WI38 (cell line): ENCODE measurements at regions not wholly inside any gene's neighbourhood (a gene's known extent, or its start where the extent isn't known, plus 50 kb on each side); places are given as distances from the start of the nearest gene placed in this dataset.

Experiments
- H3K4me3 ChIP-seq: 2 replicates; pipeline ENCODE4 v1.5.1; 2011; ENCODE audit warnings: low read depth, mild to moderate bottlenecking, control low read depth, low read length
- TF ChIP-seq, protein P1 (sequence below): IDR thresholded peaks from 2 replicates; pipeline ENCODE4 v1.5.1; 2012; ENCODE audit warnings: low read depth, mild to moderate bottlenecking, control low read depth, low read length

- TF ChIP-seq, protein P1, sequence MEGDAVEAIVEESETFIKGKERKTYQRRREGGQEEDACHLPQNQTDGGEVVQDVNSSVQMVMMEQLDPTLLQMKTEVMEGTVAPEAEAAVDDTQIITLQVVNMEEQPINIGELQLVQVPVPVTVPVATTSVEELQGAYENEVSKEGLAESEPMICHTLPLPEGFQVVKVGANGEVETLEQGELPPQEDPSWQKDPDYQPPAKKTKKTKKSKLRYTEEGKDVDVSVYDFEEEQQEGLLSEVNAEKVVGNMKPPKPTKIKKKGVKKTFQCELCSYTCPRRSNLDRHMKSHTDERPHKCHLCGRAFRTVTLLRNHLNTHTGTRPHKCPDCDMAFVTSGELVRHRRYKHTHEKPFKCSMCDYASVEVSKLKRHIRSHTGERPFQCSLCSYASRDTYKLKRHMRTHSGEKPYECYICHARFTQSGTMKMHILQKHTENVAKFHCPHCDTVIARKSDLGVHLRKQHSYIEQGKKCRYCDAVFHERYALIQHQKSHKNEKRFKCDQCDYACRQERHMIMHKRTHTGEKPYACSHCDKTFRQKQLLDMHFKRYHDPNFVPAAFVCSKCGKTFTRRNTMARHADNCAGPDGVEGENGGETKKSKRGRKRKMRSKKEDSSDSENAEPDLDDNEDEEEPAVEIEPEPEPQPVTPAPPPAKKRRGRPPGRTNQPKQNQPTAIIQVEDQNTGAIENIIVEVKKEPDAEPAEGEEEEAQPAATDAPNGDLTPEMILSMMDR, result no peak
- no peak overlapping the region for H3K4me3 ChIP-seq
Measured at GRCh38 chr13:75995966-75996365, 359.8 kb downstream of the LMO7 start.

DNA sequence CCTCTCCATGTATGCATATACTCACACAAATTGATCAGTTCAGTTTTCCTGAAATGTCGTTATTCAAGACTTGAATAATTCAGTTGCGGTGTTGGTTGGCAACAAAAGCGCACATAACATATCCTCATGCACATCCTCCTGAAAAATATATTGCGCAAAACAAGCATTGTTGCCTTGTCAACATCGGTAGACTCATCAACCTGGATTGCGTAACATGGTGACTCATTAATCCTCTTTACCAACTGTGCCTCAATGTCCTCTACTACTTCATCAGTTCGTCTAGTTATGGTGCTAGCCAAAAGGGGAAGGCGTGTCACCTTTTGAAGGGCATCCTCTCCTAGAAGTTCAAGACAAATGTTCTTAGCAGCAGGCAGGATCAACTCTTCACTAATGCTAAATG lies 357.7 kb downstream of the LMO7 start:
- TF ChIP-seq, protein P1, result no peak

GRCh38 chr13:75993241-75993640 lies 357.1 kb downstream of the LMO7 start:
- H3K4me3 ChIP-seq, result no peak overlapping the region
- TF ChIP-seq, protein P1, result no peak

More for the DNA sequence above, 357.7 kb downstream of the LMO7 start:
- no peak overlapping the region for H3K4me3 ChIP-seq

GRCh38 chr13:75986818-75987217 lies 350.7 kb downstream of the LMO7 start:
- TF ChIP-seq, protein P1, result no peak
- no peak overlapping the region for H3K4me3 ChIP-seq

DNA sequence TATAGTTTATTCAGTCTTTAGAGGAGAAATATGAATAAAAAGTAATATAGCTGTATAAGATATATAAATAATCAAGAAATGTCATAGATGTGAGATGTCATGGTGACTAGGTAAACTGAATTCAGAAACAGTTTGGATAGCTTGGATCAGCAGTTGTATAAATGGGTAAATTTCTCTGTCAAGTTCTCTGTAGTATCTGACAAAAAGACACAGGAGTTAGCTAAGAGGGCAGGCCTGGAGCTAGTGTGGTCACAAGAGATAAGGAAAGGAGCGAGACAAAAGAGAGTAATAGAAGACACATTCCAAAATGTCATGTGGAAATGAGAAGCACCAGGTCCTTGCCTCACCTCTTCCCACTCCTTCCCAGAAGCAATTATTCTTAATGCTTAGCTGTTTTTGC lies 349.0 kb downstream of the LMO7 start:
- no peak overlapping the region for H3K4me3 ChIP-seq
- TF ChIP-seq, protein P1, result no peak

DNA sequence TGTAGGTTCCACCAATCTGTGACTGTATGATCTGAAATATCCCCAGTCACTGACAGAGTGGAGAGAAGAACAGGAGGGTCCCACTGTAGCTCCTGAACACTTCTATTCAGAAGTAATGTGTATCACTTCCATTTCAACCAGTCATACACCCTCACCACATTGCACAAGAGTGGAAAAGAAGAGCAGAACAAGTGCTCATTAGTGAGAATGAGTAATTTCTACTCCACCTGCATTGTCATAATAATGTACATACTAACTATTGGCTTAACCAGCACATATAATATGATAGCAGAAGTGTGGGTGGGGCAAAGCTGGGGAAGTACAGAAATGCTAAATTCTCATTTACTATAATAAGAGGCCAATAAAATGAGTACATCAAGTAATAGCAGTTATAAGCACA lies 342.7 kb downstream of the LMO7 start:
- TF ChIP-seq, protein P1, result no peak
- no peak overlapping the region for H3K4me3 ChIP-seq

- TF ChIP-seq, protein P1, result no peak
- H3K4me3 ChIP-seq, result no peak overlapping the region
Measured at GRCh38 chr13:75968103-75968838, 332.1 kb downstream of the LMO7 start.
